Choroid plexus epithelial cell (primary cell): ENCODE measurements at regions not wholly inside any gene's neighbourhood (a gene's known extent, or its start where the extent isn't known, plus 50 kb on each side); places are given as distances from the start of the nearest gene placed in this dataset.
A peak's percentile ranks its signal among the peaks of the same experiment; 100 is the strongest.

Experiments
- DNase-seq: peaks from one replicate; pipeline ENCODE4 v3.0.0-alpha.2; 2010; ENCODE audit warnings: low read depth
- H3K4me3 ChIP-seq: 2 replicates; pipeline ENCODE4 v1.5.1; 2011; ENCODE audit warnings: low read depth, mild to moderate bottlenecking, control low read depth, low read length, moderate library complexity
- TF ChIP-seq, protein P1 (sequence below): conservative IDR thresholded peaks from 2 replicates; pipeline ENCODE4 v1.5.1; 2011; ENCODE audit warnings: low read depth, mild to moderate bottlenecking, control low read depth, inconsistent platforms, low read length, moderate library complexity

DNA sequence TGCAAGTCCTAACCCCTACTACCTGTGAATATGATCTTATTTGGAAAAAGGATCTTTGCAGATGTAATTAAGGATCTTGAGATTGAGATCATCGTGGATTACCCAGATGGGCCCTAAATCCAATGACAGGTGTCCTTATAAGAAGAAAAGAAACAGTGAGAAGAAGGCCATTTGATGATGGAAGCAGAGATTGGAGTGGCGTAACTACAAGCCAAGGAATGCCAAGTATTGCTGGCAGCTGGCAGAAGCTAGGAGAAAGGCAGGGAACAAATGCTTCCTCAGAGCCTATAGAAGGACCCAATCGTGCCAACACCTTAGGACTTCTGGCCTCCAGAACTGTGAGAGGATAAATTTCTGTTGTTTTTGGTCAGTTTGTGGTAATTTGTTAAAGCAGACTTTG, 70.1 kb upstream of the PALM2AKAP2 start:
- TF ChIP-seq, protein P1, sequence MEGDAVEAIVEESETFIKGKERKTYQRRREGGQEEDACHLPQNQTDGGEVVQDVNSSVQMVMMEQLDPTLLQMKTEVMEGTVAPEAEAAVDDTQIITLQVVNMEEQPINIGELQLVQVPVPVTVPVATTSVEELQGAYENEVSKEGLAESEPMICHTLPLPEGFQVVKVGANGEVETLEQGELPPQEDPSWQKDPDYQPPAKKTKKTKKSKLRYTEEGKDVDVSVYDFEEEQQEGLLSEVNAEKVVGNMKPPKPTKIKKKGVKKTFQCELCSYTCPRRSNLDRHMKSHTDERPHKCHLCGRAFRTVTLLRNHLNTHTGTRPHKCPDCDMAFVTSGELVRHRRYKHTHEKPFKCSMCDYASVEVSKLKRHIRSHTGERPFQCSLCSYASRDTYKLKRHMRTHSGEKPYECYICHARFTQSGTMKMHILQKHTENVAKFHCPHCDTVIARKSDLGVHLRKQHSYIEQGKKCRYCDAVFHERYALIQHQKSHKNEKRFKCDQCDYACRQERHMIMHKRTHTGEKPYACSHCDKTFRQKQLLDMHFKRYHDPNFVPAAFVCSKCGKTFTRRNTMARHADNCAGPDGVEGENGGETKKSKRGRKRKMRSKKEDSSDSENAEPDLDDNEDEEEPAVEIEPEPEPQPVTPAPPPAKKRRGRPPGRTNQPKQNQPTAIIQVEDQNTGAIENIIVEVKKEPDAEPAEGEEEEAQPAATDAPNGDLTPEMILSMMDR, result no peak
- no peak for DNase-seq
- H3K4me3 ChIP-seq, result no peak overlapping the region

DNA sequence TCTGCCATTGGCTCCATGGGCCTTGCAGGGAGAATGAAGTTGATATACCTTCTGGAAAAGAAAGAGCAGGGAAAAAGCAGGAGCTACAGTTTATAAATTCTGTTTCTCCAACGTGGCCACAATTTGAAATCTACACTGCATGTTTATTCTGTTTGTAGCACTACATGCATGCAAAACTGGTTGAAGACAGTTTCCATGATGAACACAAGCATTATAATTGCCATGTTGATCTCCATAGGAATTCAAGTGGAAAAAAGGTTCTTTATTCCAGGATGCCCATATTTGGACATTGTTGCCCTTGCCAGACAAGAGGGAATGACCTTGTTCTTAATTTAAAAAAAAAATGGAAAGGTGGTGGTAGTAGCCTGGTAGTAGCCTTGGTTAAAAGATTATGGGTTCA, 69.2 kb upstream of the PALM2AKAP2 start:
- no peak overlapping the region for H3K4me3 ChIP-seq
- TF ChIP-seq, protein P1, result no peak

GRCh38 chr9:109715344-109715743, 64.7 kb upstream of the PALM2AKAP2 start:
- TF ChIP-seq, protein P1, result no peak
- DNase-seq, result peak; percentile 24

More for the DNA sequence above, 69.2 kb upstream of the PALM2AKAP2 start:
- no peak for DNase-seq

DNA sequence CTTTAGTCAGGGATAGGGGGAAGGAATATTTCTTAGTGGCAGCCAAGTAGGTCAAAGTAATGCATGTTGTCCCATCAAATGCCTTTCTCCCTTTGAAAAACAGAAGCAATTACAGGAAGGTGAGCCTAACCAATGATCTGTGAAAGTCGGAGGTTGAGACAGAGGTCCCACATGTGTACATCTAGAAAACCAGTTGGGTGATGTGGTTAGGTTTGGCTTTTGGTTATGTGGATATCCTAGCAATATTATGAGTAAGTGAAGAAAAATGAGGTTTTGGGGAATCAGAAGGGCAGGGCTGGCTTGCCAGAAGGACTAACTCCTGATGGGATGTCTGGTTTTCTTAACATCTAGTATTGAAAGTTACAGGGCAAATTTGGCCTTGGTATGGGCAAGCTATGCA, 63.4 kb upstream of the PALM2AKAP2 start:
- no peak overlapping the region for H3K4me3 ChIP-seq
- TF ChIP-seq, protein P1, result no peak
- no peak for DNase-seq

More at GRCh38 chr9:109715344-109715743, 64.7 kb upstream of the PALM2AKAP2 start:
- H3K4me3 ChIP-seq, result no peak overlapping the region

- DNase-seq, result peak; percentile 32
- TF ChIP-seq, protein P1, result no peak
- no peak overlapping the region for H3K4me3 ChIP-seq
Measured at GRCh38 chr9:109717342-109717741, 62.7 kb upstream of the PALM2AKAP2 start.

GRCh38 chr9:109718861-109719260, 61.1 kb upstream of the PALM2AKAP2 start:
- TF ChIP-seq, protein P1, result no peak
- H3K4me3 ChIP-seq, result no peak overlapping the region
- DNase-seq, result no peak

- TF ChIP-seq, protein P1, result no peak
- no peak overlapping the region for H3K4me3 ChIP-seq
- no peak for DNase-seq
Measured at GRCh38 chr9:109721001-109721400, 59.0 kb upstream of the PALM2AKAP2 start.
